ENCODE measurements at regions not wholly inside any gene's neighbourhood (a gene's known extent, or its start where the extent isn't known, plus 50 kb on each side); places are given as distances from the start of the nearest gene placed in this dataset.

DNA sequence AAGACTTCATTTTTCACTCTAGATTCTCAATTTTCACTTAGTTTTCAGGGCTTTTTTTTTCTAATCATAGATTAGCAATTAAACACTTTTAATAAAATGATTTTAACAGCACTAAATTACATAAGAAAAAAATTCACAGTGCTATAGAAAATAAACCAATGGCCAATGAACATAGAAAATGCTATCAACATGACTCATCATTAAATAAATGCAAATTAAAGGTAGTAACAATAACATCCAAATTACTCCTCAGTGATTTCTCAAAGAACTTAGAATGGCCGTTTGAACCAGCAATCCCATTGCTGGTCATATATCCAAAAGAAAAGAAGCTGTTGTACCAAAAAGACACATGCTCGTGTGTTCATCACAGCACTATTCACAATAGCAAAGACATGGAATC is 1058.9 kb downstream of the UQCRFS1 start:
- TF ChIP-seq, protein P1, sequence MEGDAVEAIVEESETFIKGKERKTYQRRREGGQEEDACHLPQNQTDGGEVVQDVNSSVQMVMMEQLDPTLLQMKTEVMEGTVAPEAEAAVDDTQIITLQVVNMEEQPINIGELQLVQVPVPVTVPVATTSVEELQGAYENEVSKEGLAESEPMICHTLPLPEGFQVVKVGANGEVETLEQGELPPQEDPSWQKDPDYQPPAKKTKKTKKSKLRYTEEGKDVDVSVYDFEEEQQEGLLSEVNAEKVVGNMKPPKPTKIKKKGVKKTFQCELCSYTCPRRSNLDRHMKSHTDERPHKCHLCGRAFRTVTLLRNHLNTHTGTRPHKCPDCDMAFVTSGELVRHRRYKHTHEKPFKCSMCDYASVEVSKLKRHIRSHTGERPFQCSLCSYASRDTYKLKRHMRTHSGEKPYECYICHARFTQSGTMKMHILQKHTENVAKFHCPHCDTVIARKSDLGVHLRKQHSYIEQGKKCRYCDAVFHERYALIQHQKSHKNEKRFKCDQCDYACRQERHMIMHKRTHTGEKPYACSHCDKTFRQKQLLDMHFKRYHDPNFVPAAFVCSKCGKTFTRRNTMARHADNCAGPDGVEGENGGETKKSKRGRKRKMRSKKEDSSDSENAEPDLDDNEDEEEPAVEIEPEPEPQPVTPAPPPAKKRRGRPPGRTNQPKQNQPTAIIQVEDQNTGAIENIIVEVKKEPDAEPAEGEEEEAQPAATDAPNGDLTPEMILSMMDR (IDR thresholded peaks at IDR 0.05) = no peak
- TF ChIP-seq POLR2AphosphoS5 (IDR thresholded peaks at IDR 0.05) = no peak
- TF ChIP-seq POLR2A (IDR thresholded peaks at IDR 0.05) = no peak
